ENCODE measurements at regions not wholly inside any gene's neighbourhood (a gene's known extent, or its start where the extent isn't known, plus 50 kb on each side); places are given as distances from the start of the nearest gene placed in this dataset.

GRCh38 chr2:120526997-120527945 lies 181.3 kb downstream of the INHBB start:
- Histone ChIP-seq H3K27me3 (no peaks in the 10 kb centered on the region), H3K27ac (peak overlapping the region in 1 of 5 donors; percentile 60), H3K36me3 (replicated peaks in 1 of 2) (no peaks in the 10 kb centered on the region), H3K9me3 (replicated peaks in 1 of 3) (no peaks in the 10 kb centered on the region), H3K4me3 (no peak overlapping the region), H3K4me1 (replicated peaks in 1 of 2) (peaks cover 6 to 16% of the 10 kb centered on the region in 2 donors)
- TF ChIP-seq CTCF (IDR thresholded peaks at IDR 0.05) (no peak), POLR2A (IDR thresholded peaks at IDR 0.05) (no peak)
- no peak for DNase-seq
- 84 to 89% (median 89%) methylated on average over 17 to 18 of the region's 18 CpGs for WGBS, 4 donors
- intact Hi-C loops (cut with DNase I), result loop anchor here (10.0 kb wide), 1 partner anchor 182 kb away; the partner anchor contains the start of gene INHBB (in 2 of the 2)

DNA sequence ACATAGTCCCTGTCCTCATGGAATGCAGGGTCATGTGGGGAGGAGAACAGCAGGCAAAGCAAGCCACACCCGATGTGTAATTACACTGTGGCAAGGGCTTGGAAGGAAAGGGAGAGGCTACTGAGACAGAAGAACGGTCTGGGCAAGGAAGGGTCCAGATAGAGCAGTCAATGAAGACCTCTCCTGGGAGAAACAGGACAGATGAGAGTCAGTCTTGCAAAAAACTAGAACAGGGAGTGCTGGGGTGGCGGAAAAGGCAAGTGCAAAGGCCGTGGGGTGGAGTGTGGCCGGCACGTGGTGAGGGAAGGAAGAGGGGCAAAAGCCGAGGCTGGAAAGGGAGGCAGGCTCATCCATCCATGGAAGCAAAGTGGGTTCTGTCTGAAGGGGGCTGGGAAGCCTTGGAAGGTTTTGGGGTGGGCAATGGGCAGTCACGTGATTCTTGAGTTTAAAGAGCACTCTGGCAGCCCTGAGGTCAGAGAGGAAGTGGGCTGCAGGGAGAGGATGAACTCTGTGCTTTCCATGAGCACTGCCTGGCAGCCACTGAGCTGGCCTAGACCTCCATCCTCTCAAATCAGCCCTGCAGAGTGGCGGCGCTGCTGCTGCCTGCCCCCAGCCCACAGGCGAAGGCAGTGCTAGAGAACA lies 182.2 kb downstream of the INHBB start:
- H3K27ac ChIP-seq, result peak overlapping the region in 1 of 5 donors; percentile 29
- peaks cover 6 to 15% of the 10 kb centered on the region in 2 donors for H3K4me1 ChIP-seq (replicated peaks in 1 of 2)
- H3K36me3 ChIP-seq (replicated peaks in 1 of 2), result no peaks in the 10 kb centered on the region
- WGBS, 4 donors, result 67 to 72% (median 70%) methylated on average over 8 to 11 of the region's 11 CpGs
- intact Hi-C loops (cut with DNase I), result loop anchor here (10.0 kb wide), 1 partner anchor 183 kb away; the partner anchor contains the start of gene INHBB (in 2 of the 2)
- no peak overlapping the region for H3K4me3 ChIP-seq
- H3K9me3 ChIP-seq (replicated peaks in 1 of 3), result no peaks in the 10 kb centered on the region
- TF ChIP-seq POLR2A (IDR thresholded peaks at IDR 0.05) (no peak), CTCF (IDR thresholded peaks at IDR 0.05) (no peak)
- H3K27me3 ChIP-seq, result no peaks in the 10 kb centered on the region
- no peak for DNase-seq

DNA sequence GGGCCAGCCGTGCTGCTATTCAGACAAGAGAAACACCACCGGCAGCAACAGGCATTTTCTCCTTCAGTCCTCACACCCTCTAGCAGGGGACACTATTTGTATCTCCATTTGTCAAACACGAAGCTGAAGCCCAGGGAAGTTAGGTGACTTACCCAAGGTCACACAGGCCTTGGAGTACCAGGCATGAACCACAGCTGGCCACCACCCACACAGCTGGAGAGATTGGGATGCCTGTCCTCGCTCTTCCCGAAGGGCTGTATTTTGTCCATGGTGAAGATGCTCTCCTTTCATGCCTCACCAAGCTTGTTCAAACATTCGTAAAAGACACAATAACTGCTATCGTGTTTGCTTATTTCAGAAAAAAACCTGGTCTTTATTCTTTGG lies 182.7 kb downstream of the INHBB start:
- Histone ChIP-seq H3K27me3 (no peaks in the 10 kb centered on the region), H3K27ac (no peak overlapping the region), H3K4me1 (replicated peaks in 1 of 2) (peaks cover 6 to 15% of the 10 kb centered on the region in 2 donors), H3K36me3 (replicated peaks in 1 of 2) (no peaks in the 10 kb centered on the region), H3K9me3 (replicated peaks in 1 of 3) (no peaks in the 10 kb centered on the region), H3K4me3 (no peak overlapping the region)
- WGBS, 4 donors, result 70 to 84% (median 79%) methylated on average over 6 to 7 of the region's 7 CpGs
- no peak for DNase-seq
- TF ChIP-seq CTCF (IDR thresholded peaks at IDR 0.05) (no peak), POLR2A (IDR thresholded peaks at IDR 0.05) (no peak)
- intact Hi-C loops (cut with DNase I), result loop anchor here (10.0 kb wide), 1 partner anchor 184 kb away; the partner anchor contains the start of gene INHBB (in 2 of the 2)

- Histone ChIP-seq H3K4me1 (replicated peaks in 1 of 2) (peaks cover 0 to 4% of the 10 kb centered on the region in 2 donors), H3K9me3 (replicated peaks in 1 of 3) (no peaks in the 10 kb centered on the region), H3K36me3 (replicated peaks in 1 of 2) (no peaks in the 10 kb centered on the region), H3K27ac (no peak overlapping the region), H3K4me3 (no peak overlapping the region), H3K27me3 (no peaks in the 10 kb centered on the region)
- intact Hi-C loops (cut with DNase I), result loop anchor here in 1 of 2 donors (10.0 kb wide), 1 partner anchor 144 kb away; no protein-coding TSS in a partner anchor
- 92 to 99% (median 96%) methylated on average over 4 of the region's 4 CpGs for WGBS, 4 donors
- TF ChIP-seq CTCF (IDR thresholded peaks at IDR 0.05), result no peak
- no peak for TF ChIP-seq POLR2A (IDR thresholded peaks at IDR 0.05)
- no peak for DNase-seq
Observed at GRCh38 chr2:120530781-120531180, 184.8 kb downstream of the INHBB start.
